ENCODE measurements at regions not wholly inside any gene's neighbourhood (a gene's known extent, or its start where the extent isn't known, plus 50 kb on each side); places are given as distances from the start of the nearest gene placed in this dataset.

GRCh38 chr12:34388636-34389377 lies 366.5 kb downstream of the ALG10 start:
- H3K27ac Mint-ChIP-seq (ENCODE audit: unreplicated experiment) = no peak overlapping the region
- no peaks in the 10 kb centered on the region for H3K27me3 Mint-ChIP-seq (ENCODE audit: low read depth)
- TF ChIP-seq CTCF (IDR thresholded peaks at IDR 0.05) = no peak
- DNase-seq (ENCODE audit: low spot score) = peak; percentile 41
- H3K9me3 Mint-ChIP-seq (ENCODE audit: low read depth) = peaks cover 9% of the 10 kb centered on the region
- H3K4me3 Mint-ChIP-seq (ENCODE audit: unreplicated experiment) = no peak overlapping the region
- no peaks in the 10 kb centered on the region for H3K4me1 Mint-ChIP-seq (ENCODE audit: low read depth)
- peaks cover 2% of the 10 kb centered on the region for H3K36me3 Mint-ChIP-seq (ENCODE audit: low read depth)

GRCh38 chr12:34389378-34390170 lies 367.3 kb downstream of the ALG10 start:
- Mint-ChIP-seq H3K9me3 (ENCODE audit: low read depth) (peaks cover 9% of the 10 kb centered on the region), H3K4me1 (ENCODE audit: low read depth) (no peaks in the 10 kb centered on the region), H3K4me3 (ENCODE audit: unreplicated experiment) (no peak overlapping the region), H3K27ac (ENCODE audit: unreplicated experiment) (no peak overlapping the region), H3K36me3 (ENCODE audit: low read depth) (peaks cover 2% of the 10 kb centered on the region), H3K27me3 (ENCODE audit: low read depth) (no peaks in the 10 kb centered on the region)
- DNase-seq (ENCODE audit: low spot score) = peak; percentile 72
- no peak for TF ChIP-seq CTCF (IDR thresholded peaks at IDR 0.05)

GRCh38 chr12:34390171-34390841 lies 368.0 kb downstream of the ALG10 start:
- peak; percentile 68 for DNase-seq (ENCODE audit: low spot score)
- H3K4me3 Mint-ChIP-seq (ENCODE audit: unreplicated experiment) = no peak overlapping the region
- H3K27ac Mint-ChIP-seq (ENCODE audit: unreplicated experiment) = no peak overlapping the region
- peaks cover 7% of the 10 kb centered on the region for H3K9me3 Mint-ChIP-seq (ENCODE audit: low read depth)
- TF ChIP-seq CTCF (IDR thresholded peaks at IDR 0.05) = no peak
- no peaks in the 10 kb centered on the region for H3K27me3 Mint-ChIP-seq (ENCODE audit: low read depth)
- H3K4me1 Mint-ChIP-seq (ENCODE audit: low read depth) = no peaks in the 10 kb centered on the region
- H3K36me3 Mint-ChIP-seq (ENCODE audit: low read depth) = peaks cover 2% of the 10 kb centered on the region

GRCh38 chr12:34390846-34391700 lies 368.8 kb downstream of the ALG10 start:
- no peak overlapping the region for H3K4me3 Mint-ChIP-seq (ENCODE audit: unreplicated experiment)
- no peak for TF ChIP-seq CTCF (IDR thresholded peaks at IDR 0.05)
- peak; percentile 51 for DNase-seq (ENCODE audit: low spot score)
- H3K4me1 Mint-ChIP-seq (ENCODE audit: low read depth) = no peaks in the 10 kb centered on the region
- H3K27me3 Mint-ChIP-seq (ENCODE audit: low read depth) = no peaks in the 10 kb centered on the region
- H3K9me3 Mint-ChIP-seq (ENCODE audit: low read depth) = peaks cover 7% of the 10 kb centered on the region
- no peak overlapping the region for H3K27ac Mint-ChIP-seq (ENCODE audit: unreplicated experiment)
- H3K36me3 Mint-ChIP-seq (ENCODE audit: low read depth) = peaks cover 2% of the 10 kb centered on the region

Measured in chondrocyte (in vitro differentiated cells).